HG02571 (cell line): ENCODE measurements at regions not wholly inside any gene's neighbourhood (a gene's known extent, or its start where the extent isn't known, plus 50 kb on each side); places are given as distances from the start of the nearest gene placed in this dataset.

Experiments
- ATAC-seq: cut with Tn5 transposase; IDR thresholded peaks from one replicate; pipeline ENCODE4 v1.9.1; 2021; ENCODE audit warnings: mild to moderate bottlenecking, moderate library complexity; ENCODE audit not compliant: unreplicated experiment

- no peak for ATAC-seq
Observed at GRCh38 chr14:97377550-97377949, 580.4 kb downstream of the VRK1 start.

GRCh38 chr14:97379091-97379531, 581.9 kb downstream of the VRK1 start:
- no peak for ATAC-seq

GRCh38 chr14:97380539-97380941, 583.4 kb downstream of the VRK1 start:
- no peak for ATAC-seq

DNA sequence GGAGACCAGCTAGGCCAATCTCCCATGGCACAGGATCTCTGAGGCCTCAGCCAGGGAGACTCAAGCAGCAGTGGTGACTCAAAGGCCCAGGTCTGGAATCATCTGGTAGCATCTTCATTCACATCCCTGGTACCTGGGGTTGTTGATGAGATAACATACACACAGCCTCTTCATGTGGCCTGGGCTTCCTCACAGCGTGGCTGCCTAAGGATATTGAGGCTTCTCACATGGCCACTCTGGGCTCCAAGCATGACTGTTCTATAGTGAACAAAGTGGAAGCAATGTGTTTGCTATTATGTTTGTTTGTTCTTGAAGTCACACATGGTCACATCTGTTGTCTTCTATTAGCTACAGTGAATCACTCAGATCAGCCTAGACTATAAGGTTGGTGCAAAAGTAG, 584.1 kb downstream of the VRK1 start:
- no peak for ATAC-seq

DNA sequence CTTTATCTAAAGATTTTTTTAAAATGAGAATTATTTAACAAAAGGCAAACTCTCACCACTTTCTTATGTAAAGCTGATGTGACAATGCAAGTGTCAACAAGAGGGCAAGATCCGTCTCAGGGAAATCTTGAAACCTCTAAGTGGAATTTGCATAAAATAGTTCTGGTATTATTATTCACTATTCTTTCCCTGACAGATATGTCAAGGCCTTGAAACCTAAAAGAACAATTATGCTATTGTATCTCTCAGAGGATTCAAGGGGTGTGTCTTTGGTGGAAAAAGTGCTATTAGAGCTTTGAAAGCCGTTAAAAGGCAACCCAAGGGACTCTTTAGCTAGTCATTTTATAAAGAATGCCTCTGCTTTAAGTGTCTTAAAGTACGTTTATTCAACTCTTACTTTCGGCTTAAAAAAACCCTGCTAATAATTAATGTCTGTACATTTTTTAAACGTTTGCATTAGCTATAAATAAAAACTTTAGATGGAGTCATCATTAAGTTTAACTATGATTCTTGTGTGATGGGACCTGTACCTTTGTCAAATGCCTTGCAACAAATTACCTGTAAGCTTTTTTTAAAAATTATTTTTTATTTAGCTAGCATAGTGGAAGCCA, 585.5 kb downstream of the VRK1 start:
- no peak for ATAC-seq

DNA sequence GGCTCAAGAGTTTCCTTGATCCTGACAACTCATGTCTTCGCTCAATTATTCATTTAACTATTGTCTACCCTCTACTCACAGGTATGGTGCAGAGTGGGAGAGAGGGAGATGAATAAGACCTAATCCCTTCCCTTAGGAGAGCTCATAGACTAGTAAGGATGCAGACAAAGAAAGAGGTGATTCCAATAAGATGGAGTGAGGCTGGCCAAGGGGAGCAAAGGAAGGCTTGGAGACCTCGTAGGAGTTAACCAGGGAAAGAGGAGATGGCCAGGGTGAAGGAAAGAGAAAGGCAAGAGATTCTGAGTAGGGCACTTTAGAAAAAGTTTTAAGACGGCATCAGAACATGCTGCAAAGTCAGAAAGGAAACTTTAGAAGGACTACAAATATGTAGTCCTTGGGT, 588.5 kb downstream of the VRK1 start:
- no peak for ATAC-seq

- no peak for ATAC-seq
Observed at GRCh38 chr14:97387252-97387874, 590.2 kb downstream of the VRK1 start.

DNA sequence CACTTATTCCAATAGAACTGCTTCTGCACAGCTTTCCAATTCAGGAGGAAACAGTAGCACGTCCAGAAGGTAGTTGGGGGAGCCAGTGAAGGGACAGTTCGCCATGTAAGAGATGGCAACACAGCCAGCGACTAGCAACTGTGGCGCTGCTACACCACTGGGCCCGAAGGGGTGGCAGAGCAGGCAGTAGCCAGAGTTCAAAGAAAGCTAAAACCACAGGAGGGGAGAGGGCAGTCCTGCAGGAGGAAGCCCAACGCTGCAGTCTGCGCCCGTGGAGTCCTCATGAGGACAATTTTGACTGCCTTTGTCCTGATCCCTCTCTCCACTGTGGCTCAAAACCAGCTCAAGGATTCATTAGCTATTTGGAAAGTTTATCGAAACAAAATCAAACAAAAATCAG, 591.2 kb downstream of the VRK1 start:
- ATAC-seq, result no peak

DNA sequence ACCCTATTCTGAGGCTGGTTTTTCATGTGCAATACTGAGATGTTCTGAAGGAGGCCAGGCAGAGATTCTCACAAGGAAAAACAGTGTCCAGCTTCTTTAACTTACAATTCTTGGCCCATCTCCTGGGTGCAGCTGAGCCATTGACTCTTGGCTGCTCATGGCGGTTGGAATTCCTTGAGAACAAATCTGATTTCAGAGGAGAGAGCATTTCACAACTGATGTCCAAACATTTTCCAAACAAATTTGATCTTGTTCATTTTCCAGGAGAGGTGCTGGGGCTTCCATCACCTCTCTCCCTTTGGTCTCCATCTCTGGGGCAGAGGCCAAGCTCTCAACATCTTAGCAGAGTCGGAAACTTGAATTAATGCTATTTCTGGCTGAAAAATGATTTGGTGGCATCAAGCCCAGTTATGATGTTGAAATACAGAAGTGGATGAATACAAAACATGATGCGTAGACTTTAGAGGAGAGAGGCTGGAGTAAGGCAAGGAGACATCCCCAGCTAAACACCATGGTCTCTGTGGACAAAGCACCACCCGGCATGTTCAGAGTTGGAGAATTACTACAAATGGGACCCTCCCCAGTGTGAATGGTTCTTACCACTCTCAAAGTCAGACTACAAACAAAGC, 593.0 kb downstream of the VRK1 start:
- ATAC-seq, result no peak

GRCh38 chr14:97393244-97393643, 596.1 kb downstream of the VRK1 start:
- no peak for ATAC-seq

GRCh38 chr14:97395068-97395467, 597.9 kb downstream of the VRK1 start:
- no peak for ATAC-seq

- ATAC-seq, result no peak
Observed at GRCh38 chr14:97401714-97402113, 604.5 kb downstream of the VRK1 start.

- ATAC-seq, result no peak
Observed at GRCh38 chr14:97402279-97402678, 605.1 kb downstream of the VRK1 start.

DNA sequence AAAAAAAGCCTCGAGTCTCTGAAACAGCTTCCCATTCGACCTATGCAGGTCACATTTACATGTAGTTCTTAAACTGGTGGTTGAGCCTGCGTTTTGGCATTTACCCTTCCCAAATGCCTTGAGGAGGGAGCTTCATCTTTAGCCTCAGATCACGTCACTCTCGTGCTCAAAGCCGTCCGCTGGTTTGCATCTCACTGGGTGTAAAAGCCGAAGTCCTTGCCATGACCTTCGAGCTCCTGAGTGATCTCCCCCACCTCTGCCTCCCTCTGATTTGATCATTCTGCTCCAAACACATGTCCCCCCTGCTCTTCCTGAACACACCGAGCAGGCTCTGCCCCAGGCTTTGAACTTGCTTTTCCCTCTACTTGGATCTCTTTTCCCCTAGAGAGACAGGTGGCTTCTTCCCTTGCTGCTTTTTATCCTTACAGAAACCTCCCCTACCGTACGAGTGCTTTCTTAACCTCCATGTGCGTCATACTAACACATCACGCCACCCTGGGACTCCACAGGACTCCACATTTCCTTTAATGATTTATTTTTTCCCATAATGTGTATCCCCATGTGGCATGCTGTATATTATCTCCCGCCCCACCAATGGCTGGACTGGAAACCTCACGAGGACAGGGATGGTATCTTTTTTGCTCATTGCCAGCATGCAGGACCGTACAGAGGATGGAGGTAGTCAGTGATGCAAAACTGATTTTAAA, 610.7 kb downstream of the VRK1 start:
- no peak for ATAC-seq

DNA sequence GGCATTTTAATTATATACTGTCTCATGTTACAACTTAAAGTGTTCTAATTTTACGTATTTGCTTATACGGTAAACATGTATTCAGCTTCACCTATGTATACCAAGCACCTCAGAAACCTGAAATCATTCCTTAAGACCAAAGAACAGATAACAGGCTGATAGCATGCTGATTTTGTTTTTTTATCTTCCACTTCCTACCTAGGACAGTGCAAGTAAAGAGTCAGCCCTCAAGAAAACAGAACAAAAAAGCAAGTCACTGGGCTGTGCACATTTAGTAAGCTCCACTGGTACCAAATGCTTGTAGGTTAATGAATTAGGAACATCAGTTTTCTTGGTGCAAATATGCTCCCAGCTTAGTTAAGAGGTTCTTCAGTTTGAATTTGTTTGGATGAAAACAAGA, 611.3 kb downstream of the VRK1 start:
- ATAC-seq, result no peak

GRCh38 chr14:97408937-97409815, 612.0 kb downstream of the VRK1 start:
- ATAC-seq, result no peak

DNA sequence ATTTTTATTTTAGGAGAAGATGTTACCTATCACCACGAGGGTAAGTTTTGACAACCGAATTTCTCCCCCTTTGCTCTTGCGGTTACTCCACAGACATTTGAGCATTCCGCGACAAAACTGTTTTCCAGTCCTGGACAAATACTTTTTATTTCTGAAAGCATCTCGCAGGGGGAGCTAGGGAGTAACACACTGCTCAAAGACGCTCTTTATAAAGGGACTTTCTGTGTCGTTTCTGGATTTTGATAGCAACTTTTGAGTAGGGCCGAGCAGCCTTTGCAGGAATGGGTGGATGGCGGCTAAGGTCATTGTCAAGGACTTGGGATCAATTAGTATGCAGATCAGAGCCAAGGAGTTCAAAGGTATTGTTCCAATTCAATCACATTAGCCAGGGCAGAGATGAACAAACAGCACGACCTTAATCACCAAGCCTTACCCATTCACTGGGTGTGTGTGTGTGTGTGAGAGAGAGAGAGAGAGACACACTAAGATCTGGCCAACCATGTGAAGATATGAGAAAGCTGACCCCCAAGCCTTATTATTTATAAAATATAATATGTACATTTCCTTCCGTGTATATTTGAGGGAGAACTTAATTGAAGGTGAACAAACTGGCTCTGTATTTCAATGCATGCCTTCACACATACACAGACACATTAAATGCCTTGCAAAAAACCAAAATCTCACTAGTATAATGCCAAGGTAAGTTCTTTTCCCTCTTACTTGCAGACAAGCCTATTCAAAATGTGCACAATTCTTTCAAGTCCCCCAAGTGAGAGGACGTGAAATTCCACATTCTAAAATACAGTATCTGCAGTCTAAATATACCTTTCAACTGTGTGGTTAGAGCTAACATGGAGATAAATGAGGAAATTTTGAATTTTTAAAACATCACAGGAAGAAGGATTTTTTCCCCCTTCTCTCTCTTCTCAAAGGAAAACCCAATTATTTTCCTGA, 613.8 kb downstream of the VRK1 start:
- ATAC-seq, result no peak

GRCh38 chr14:97411938-97412612, 614.9 kb downstream of the VRK1 start:
- ATAC-seq, result no peak

GRCh38 chr14:97413022-97413539, 615.9 kb downstream of the VRK1 start:
- ATAC-seq, result no peak
